ENCODE measurements at regions not wholly inside any gene's neighbourhood (a gene's known extent, or its start where the extent isn't known, plus 50 kb on each side); places are given as distances from the start of the nearest gene placed in this dataset.

DNA sequence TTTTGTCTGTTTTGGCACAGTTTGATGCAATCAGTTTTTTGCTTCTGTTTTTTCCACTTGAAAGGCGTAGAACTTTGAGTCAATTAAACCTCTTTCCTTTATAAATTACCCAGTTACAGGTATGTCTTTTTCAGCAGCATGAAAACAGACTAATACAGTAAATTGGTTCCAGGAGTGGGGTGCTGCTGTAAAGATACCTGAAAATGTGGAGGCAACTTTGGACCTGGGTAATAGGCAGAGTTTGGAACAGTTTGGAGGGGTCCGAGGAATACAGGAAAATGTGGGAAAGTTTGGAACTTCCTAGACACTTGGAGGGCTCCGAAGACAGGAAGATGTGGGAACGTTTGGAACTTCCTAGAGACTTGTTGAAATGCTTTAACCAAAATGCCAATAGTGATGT lies 2022.2 kb downstream of the MAT2B start:
- TF ChIP-seq, protein P1, sequence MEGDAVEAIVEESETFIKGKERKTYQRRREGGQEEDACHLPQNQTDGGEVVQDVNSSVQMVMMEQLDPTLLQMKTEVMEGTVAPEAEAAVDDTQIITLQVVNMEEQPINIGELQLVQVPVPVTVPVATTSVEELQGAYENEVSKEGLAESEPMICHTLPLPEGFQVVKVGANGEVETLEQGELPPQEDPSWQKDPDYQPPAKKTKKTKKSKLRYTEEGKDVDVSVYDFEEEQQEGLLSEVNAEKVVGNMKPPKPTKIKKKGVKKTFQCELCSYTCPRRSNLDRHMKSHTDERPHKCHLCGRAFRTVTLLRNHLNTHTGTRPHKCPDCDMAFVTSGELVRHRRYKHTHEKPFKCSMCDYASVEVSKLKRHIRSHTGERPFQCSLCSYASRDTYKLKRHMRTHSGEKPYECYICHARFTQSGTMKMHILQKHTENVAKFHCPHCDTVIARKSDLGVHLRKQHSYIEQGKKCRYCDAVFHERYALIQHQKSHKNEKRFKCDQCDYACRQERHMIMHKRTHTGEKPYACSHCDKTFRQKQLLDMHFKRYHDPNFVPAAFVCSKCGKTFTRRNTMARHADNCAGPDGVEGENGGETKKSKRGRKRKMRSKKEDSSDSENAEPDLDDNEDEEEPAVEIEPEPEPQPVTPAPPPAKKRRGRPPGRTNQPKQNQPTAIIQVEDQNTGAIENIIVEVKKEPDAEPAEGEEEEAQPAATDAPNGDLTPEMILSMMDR (IDR thresholded peaks at IDR 0.05), result no peak
- TF ChIP-seq POLR2A (IDR thresholded peaks at IDR 0.05), result no peak
